ENCODE measurements at regions not wholly inside any gene's neighbourhood (a gene's known extent, or its start where the extent isn't known, plus 50 kb on each side); places are given as distances from the start of the nearest gene placed in this dataset.
"Not testable (repeated sequence)": the region's sequence is repeated elsewhere in the genome, so short reads cannot be mapped to it uniquely, and the experiment has no call there.

DNA sequence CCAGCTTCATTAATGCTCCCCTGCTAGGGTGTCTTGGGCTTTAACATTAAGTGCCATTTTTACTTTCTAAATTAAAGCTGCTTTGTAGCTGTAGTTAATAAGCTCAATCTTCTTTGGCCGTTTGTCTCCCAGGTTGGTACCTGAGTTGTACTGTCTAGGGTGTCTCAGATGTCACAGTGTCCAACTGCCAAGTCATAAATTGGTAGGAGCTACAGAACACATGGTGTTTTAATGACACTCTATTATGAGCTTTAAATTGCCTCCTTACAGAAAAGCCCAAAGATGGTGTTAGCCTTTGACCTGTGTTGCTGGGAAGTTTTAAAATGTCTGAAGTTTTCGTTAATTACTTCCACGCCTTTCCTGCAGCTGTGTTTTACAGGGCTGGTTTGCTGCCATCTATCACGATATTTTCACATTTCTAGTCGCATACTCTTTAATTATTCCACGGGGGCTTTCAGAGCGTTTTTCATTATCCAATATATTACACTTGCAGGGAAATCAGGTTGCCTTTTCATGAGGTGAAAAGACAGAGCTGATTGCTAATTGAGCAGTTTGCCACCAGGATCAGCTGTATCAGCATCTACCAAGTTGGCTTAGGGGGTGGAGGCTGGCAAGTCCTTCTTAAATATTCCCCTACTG lies 247.8 kb upstream of the PLPP4 start:
- no peak for DNase-seq

DNA sequence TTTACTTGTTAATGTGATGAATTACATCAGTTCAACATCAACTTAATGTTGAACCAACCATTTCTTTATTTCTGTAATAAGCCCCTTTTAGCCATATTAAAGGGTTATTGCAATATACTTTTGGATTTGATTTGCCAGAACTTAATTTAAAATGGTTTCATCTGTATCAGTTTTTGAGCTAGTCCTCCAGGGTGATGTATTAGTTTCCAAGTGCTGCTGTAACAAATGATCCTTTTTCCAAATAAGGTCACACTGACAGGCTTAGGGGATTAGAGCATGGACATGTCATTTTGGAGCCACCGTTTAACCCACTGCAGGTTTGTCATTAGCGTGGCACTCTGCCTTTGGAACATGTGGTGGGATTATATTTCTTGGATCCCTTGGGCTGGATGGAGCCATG lies 244.8 kb upstream of the PLPP4 start:
- DNase-seq, result no peak

DNA sequence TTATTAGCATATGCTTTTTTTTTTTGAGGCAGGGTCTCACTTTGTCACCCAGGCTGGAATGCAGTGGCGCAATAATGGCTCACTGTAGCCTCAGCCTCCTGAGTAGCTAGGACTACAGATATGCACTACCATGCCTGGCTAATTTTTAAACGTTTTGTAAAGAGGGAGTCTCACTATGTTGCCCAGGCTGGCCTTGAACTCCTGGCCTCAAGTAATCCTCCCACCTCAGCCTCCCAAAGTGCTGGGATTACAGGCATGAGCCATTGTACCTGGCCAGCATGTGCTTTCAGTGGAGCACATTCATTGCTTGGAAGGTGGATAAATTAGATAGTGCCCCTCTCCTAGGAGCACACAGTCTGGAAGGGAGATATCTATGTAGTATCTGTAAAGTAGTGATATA lies 243.7 kb upstream of the PLPP4 start:
- DNase-seq, result not testable (repeated sequence)

DNA sequence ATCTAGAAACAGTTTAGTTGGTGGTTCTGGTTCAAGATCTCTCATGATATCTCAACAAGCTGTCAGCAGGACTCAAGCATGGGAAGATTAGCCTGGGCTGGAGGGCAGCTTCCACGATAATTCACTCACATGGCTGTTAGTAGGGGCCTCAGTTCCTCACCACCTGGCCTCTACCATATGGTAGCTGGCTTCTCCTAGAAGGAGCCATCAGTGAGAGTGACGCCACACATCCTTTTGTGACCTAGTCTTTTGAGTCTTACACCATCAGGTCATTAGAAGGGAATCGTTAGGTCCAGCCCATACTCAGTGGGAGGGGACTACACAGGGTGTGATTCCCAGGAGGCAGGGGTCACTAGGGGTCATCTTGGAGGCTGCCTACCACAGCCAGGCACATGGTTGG lies 239.3 kb upstream of the PLPP4 start:
- no peak for DNase-seq

DNA sequence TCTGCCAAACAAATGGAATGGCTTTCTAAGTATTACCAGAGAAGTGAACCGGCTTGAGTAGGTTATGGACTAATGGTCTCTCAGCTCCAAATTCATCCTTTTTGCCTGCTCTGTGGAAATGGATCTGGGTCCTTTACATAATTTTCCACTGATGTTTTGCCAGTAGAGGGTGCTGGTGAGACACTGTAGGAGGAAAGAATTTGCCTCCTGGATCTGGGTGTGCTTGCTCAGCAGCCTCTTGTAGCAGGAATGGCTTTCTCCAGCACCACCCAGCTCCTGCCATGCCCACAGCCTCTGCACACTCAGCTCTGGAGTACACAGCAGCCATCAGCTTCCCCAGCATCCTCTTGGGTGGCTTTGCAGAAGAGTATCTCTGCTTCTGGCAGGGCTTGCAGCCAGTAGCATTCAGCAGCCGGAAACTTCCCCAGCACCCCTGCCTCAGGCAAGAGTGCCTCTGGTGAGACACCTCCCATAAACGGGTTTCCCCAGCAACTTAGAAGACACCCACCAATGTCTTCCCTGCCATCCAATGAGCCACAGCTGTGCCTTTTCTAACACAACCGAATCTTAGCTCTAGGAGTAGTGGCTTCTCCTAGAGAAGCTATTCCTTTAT lies 235.0 kb upstream of the PLPP4 start:
- DNase-seq, result no peak

DNA sequence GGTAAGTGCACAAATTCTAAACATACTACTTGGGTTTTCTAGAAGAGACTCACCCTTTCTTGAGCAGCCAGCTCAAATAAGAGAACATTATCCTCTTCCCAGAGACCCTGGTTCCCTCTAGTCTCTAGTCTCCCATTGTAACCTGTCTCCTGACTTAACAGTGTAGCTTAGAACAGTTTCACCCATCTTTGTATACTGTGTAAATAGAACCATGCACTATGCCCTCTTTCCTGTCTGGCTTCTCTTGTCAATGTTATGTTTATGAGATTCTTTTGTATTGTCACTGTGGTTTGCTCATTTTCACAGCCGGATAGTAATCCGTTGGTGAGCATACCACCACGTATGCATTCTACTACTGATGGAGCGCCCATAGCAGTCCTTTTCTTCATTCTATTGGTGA lies 227.4 kb upstream of the PLPP4 start:
- DNase-seq, result no peak

DNA sequence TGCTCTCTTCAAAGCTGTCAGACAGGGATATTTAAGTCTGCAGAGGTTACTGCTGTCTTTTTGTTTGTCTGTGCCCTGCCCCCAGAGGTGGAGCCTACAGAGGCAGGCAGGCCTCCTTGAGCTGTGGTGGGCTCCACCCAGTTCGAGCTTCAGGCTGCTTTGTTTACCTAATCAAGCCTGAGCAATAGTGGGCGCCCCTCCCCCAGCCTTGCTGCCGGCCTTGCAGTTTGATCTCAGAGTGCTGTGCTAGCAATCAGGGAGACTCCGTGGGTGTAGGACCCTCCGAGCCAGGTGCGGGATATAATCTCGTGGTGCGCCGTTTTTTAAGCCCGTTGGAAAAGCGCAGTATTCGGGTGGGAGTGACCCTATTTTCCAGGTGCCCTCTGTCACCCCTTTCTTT lies 217.3 kb upstream of the PLPP4 start:
- DNase-seq, result not testable (repeated sequence)

DNA sequence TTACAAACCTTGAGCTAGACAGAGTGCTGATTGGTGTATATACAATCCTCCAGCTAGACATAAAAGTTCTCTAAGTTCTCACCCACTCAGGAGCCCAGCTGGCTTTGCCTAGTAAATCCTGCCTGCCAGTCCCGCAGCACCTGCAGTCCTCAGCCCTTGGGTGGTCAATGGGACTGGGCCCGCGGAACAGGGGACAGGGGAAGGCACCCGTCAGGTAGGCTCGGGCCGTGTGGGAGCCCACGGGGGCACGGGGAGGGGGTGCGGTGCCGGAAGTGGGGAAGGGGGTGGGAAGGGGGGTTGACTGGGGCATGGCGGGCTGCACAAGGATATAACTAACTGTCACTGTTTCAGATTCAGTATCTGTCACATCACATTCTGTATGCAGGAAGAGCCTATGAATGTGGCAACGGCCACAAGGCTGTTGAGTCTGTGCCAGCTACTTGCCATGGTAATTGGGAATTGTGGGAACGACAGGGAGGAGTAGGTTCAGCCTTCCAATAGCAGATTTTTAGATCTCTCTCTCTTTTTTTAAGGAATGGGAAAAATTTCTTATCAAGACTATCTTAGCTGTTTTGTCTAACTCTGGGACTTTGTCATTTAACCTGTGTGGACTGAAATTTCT lies 205.1 kb upstream of the PLPP4 start:
- DNase-seq, result no peak

DNA sequence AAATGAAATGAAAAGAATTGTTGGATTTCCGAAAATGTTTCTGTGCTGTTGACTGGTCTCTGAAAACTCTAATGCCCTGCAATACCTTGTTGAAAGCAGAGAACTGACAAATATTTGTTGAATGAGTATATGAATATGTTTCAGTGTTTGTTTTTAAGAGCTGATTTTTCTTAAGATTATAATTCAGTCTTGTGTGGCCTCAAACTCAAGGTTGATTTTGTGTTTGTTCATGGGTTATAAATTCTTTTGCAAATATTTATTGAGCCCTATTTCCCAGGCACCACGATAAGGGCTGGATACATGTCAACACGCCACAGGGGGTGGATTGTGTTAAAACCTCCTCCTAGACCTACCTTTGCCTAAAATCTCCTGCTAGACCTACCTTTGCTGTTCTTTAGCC lies 203.9 kb upstream of the PLPP4 start:
- DNase-seq, result no peak

DNA sequence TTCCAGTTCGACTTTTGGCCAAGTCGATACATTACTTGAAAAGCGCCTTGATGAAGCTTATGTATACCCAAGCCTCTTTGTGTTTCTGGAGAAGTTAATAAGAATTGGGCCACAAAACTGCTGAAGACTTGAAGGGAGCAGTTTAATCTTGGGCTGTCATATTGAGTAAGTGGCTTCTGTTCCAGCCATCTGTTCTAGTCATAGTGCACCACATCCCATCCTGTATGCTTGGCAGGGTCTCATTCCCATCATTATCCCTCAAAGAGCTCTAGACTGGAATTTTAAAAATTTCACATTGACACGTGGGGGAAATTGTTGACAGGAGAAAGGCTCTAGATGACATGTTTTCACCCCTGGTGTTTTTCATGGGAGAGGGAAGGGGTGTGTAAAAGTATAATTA lies 196.6 kb upstream of the PLPP4 start:
- DNase-seq, result no peak

DNA sequence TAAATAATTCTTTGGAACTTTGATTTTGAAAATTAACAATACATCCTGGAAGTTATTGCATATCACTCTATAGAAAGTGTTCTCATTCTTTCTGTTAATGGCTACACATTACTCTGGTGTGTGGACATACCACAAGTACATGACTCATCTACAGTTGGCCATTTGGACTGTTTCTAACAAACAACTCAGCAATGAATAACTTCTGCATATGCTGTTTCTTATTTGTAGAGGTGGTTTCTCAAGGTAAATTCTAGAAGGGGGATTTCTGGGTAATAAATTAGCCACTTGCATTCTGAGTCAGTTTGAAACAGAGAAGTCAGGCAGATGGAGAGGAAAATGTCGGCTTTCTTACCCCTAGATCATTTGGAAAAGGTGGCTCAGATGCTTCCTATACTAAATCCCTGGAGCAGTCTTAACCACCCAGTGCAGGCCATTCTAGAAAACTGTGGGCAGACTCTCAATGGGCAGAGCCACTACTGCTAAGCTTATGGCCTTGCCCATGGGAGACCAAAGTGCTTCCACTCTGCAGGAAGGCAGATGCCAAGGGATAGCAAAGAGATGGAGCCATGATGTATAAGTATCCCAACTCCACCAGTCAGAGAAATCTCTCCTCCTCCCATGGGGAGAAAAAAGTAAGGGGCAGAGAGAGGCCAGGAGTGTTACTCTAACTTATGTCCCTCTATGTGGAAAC lies 194.0 kb upstream of the PLPP4 start:
- DNase-seq, result no peak

DNA sequence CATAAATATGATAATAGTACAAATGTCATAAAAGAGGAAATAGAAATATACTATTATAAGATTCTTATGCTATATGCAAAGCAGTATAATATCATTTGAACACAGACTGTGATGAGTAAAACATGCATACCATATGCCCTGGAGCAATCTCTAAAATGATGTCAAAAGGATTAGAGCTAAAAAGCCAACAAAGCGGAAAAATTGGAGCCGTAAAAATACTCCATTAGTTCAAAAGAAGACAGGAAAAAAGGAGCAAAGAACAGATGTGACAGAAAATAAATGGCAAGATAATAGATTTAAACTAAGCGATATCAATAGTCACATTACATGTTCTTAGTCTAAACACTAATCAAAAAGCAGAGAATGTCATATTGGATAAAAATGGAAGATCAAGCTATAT lies 191.0 kb upstream of the PLPP4 start:
- no peak for DNase-seq

DNA sequence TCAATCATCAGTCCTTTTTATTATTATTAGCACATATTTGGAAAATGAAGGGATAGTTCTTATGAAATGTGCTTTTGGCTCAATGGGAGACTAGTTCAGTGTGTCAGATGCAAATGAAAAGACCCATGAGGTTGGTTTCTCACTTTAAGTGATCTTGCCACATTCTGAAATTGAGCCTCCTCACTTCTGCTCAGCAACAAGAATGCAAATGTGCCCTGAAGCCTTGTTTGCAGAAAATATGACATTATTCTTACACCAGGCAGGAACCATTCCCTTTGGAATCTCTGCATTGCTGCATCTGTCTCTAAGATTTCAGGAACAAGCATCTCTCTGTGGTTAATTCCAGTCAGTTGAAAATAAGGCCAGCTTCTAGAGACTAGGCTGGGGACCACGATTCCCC lies 186.1 kb upstream of the PLPP4 start:
- no peak for DNase-seq

DNA sequence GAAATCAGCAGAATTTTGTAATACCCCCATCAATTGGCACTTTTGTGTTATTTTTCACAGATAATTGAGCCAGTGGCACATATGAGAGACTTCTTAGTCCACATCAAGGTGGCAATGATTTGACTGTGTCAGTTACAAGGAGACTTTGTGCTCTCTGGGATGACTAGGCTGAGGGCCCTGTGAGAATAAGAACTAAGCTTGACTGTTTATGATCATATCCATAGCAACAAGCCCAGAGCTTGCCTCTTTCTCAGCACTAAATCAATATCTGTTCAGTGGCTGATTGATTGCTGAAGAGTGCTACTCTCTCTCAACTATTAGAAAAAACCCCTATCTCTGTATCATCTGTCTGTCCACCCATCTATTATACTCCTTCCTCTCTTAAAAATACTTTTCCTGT lies 185.3 kb upstream of the PLPP4 start:
- DNase-seq, result no peak

DNA sequence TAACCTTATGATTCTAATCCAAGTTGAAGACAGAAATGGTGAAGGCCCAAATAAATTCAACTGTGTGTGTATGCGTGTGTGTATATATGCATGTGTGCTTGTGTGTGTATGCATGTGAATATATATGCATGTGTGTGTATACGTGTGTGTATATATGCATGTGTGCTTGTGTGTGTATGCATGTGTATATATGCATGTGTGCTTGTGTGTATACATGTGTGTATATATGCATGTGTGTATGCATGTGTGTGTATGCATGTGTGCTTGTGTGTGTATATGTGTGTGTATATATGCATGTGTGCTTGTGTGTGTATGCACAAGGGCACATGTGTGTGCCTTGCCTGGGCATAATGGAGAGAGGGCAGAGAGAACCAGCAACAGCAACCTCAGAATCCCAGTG lies 184.7 kb upstream of the PLPP4 start:
- DNase-seq, result no peak

DNA sequence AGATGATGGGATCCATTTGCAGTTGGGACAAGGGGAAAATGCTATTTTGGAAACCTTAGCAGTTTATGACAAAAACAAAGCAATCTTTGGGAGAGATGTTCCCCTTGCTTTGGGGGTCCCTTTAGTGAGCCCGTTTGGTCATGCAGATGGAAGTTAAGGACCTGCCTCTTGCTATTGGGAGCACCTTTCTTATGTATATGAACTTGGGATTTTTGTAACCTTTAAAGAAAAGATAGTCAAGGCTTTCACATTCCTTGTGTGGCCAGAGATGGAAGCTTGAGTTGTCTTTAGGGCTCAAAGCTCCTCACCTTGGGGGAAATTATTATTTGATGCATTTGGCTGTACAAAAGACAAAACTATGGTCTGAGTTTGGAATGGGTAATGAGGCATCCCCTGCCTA lies 179.0 kb upstream of the PLPP4 start:
- no peak for DNase-seq

DNA sequence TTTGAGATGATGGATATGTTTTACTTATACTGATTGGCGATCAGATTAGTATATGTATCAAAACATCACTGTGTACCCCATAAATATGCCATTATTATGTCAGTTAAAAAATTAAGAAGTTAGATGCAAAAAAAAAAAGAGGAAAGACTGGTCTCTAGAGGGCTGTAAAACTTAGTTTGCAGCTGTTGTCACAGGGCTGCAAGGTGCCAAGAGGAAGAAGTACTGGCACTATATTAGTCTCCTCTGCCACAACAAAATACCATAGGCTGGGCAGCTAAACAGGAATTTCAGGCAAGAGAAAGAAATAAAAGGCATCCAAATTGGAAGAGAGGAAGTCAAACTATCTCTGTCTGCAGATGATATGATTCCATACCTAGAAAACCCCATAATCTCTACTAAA lies 177.8 kb upstream of the PLPP4 start:
- no peak for DNase-seq

DNA sequence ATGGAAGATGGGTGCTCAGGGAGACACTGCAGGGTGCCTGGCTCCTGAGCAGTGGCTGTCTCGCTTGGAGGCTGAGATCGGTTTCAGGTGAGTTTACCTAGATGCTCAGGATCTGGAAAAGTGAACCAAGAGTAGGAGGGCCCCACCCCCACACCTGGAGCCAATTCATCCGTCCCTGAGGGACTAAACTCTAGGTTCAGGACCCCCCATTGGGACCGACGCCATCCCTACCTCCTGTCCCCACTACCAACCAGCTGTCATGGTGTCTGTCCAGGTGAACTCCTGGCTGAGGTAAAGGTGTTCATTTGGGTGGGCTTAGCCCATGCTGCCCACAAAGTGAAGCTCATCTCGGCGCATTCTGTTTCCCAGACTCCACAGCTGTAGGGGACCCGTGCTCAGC lies 174.6 kb upstream of the PLPP4 start:
- no peak for DNase-seq

DNA sequence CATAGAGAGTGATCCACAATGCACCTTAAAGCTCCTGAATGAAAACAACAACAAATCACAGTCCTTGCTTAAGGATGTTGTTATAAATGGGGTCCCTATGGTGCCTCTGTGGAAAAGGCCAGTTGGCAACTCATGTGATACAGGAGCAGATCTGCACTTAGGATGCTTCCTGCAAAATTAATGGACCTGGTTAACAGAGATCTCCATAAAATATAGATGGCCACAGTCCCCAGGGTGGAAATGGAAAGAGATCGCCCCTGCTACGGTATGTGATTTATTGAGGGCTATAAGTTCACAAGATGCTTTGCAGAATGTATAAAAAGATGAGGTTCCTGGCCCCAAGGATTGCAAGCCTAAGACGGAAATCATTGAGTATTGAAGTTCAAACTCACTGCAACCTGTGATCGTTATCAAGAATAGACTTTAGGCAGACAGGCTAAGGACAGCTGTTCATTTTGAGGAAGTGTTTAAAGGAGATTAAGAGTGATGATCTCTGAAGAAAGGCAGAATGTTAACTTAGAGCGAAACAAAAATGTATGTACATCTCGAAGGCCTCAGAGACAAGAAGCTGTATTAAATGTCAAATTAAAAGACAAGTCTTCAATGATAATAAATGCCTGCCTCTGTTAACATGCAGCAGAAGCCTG lies 174.1 kb upstream of the PLPP4 start:
- DNase-seq, result no peak

DNA sequence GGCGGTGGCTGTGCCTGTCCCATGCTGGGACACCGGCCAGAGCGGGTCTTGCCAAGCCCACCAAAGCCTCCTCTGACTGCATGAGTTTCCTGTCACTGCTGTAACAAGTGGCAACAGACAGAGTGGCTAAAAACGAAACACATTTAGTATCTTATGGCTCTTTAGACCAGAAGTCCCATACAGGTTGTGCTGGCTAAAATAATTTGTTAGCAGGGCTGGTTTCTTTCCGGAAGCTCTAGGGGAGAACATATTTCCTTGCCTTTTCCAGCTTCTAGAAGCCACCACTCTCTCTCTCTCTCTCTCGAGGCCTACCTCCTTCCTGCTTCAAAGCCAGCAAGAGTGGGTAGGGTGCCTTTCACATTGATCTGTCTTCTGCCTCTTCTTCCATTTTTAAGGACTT lies 171.6 kb upstream of the PLPP4 start:
- DNase-seq, result no peak

DNA sequence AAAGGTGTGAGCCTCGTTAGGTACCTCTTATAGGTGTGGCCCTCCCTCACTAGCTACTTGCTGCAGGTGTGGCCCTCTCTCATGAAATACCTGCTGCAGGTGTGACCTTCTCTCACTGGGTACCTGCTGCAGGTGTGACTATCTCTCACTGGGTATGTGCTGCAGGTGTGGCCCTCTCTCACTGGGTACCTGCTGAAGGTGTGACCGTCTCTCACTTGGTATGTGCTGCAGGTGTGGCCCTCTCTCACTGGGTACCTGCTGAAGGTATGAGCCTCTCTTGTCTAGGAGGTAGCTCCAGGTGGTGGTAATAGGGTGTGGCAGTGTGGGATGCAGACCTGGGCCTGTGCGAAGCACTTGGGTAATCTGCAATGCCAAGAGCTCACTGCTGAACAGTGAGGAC lies 170.7 kb upstream of the PLPP4 start:
- DNase-seq, result no peak

DNA sequence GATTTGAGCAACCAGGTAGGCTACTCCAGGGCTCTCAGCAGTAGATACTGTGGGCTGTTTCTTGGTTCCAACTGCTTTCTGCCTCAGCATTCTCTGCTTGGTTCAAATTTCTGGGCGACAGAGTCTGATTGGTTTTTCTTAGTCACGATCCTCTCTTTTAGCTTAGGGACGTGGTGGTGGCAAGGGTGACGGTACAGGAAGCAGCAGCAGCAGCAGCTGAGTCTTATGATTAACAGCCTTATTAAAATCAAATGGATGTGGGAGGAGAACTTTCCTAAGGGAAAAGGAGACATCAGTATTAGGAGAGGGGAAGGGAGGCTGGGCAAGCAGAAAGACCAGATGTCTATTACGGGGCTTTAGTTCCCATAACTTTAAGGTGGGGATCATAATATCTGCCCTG lies 156.5 kb upstream of the PLPP4 start:
- DNase-seq, result no peak

DNA sequence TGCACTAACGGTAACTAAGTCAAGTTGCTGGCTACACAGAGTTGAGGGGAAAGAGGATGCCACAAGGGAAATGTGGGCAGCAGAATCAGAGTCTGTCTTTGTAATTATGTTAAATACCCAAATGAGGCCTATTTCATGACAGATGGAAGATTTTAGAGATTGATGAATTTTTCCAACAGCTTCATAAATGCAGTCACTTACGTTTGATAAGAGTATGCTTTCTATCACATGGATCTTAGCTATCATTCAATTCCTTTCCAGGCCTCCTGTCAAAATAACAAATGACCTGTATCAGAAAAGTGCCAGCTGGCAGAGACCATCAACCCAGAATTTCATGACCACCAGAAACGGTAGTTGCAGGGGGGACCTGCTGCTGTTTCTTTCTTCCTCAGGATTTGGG lies 148.4 kb upstream of the PLPP4 start:
- DNase-seq, result no peak

DNA sequence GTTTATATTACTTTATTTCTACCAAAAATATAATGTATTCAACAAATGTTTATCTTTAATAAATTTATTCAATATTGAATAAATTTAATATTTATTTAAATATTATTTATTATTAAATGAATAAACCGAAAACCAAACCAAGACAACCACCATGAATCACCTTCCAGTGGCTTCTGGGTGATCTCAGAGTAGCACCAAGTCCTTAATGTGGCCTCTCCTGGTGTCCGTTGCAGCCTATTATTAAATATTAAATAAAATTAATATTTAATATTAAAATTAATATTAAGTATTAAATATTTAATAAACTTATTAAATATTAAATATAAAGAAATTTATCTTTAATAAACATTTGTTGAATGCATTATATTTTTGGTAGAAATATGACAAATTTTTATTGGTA lies 143.3 kb upstream of the PLPP4 start:
- DNase-seq, result no peak
